SJSA1 (cell line): ENCODE measurements at regions not wholly inside any gene's neighbourhood (a gene's known extent, or its start where the extent isn't known, plus 50 kb on each side); places are given as distances from the start of the nearest gene placed in this dataset.
A peak's percentile ranks its signal among the peaks of the same experiment; 100 is the strongest.
"Not testable (repeated sequence)": the region's sequence is repeated elsewhere in the genome, so short reads cannot be mapped to it uniquely, and the experiment has no call there.

ENCODE experiments used
- DNase-seq, 2 experiments: peaks; one replicate each; pipeline ENCODE4 v3.0.0-alpha.2; 2015 to 2020; ENCODE audit warnings: low spot score in 2 of 2, low read depth in 1 of 2
- H3K27ac ChIP-seq: fragments of 250-450 bp; sonication (Bioruptor Pico); 2 replicates; pipeline ENCODE4 v1.5.1; 2020; ENCODE audit warnings: mild to moderate bottlenecking, moderate library complexity
- H3K27me3 ChIP-seq: fragments of 250-450 bp; sonication (Bioruptor Pico); replicated peaks from 2 replicates; pipeline ENCODE4 v1.5.1; 2020; ENCODE audit warnings: mild to moderate bottlenecking, moderate library complexity
- H3K36me3 ChIP-seq: fragments of 250-450 bp; sonication (Bioruptor Pico); 2 replicates; pipeline ENCODE4 v1.5.1; 2020; ENCODE audit warnings: mild to moderate bottlenecking
- H3K4me1 ChIP-seq: fragments of 250-450 bp; sonication (Bioruptor Pico); replicated peaks from 2 replicates; pipeline ENCODE4 v1.6.1; 2021; ENCODE audit warnings: mild to moderate bottlenecking
- H3K4me3 ChIP-seq: fragments of 250-450 bp; sonication (Bioruptor Pico); 2 replicates; pipeline ENCODE4 v1.5.1; 2020; ENCODE audit warnings: mild to moderate bottlenecking
- H3K9me3 ChIP-seq: fragments of 250-450 bp; sonication (Bioruptor Pico); replicated peaks from 2 replicates; pipeline ENCODE4 v1.5.1; 2020; ENCODE audit warnings: mild to moderate bottlenecking

GRCh38 chr3:140863580-140864009 lies 78.0 kb upstream of the SLC25A36 start:
- Histone ChIP-seq H3K27me3 (no peaks in the 10 kb centered on the region; the same call in 1 of the 2 replicates), H3K27ac (no peak overlapping the region), H3K9me3 (no peaks in the 10 kb centered on the region), H3K36me3 (no peaks in the 10 kb centered on the region), H3K4me3 (no peak overlapping the region), H3K4me1 (no peaks in the 10 kb centered on the region)
- DNase-seq, result peak; percentile 20 to 51

GRCh38 chr3:140870351-140870750 lies 71.3 kb upstream of the SLC25A36 start:
- Histone ChIP-seq H3K9me3 (no peaks in the 10 kb centered on the region), H3K27me3 (no peaks in the 10 kb centered on the region), H3K36me3 (no peaks in the 10 kb centered on the region), H3K4me3 (no peak overlapping the region), H3K27ac (no peak overlapping the region), H3K4me1 (no peaks in the 10 kb centered on the region)
- DNase-seq, result no peak

- DNase-seq, result no peak
- Histone ChIP-seq H3K27me3 (no peaks in the 10 kb centered on the region), H3K36me3 (no peaks in the 10 kb centered on the region), H3K4me3 (no peak overlapping the region), H3K27ac (no peak overlapping the region), H3K9me3 (no peaks in the 10 kb centered on the region), H3K4me1 (no peaks in the 10 kb centered on the region)
Measured at GRCh38 chr3:140871022-140871421, 70.6 kb upstream of the SLC25A36 start.

- H3K27ac ChIP-seq, H3K4me3 ChIP-seq, H3K27me3 ChIP-seq, H3K4me1 ChIP-seq, H3K36me3 ChIP-seq, H3K9me3 ChIP-seq, DNase-seq: not testable (repeated sequence)
Measured at GRCh38 chr3:140872165-140872564, 69.5 kb upstream of the SLC25A36 start.

DNA sequence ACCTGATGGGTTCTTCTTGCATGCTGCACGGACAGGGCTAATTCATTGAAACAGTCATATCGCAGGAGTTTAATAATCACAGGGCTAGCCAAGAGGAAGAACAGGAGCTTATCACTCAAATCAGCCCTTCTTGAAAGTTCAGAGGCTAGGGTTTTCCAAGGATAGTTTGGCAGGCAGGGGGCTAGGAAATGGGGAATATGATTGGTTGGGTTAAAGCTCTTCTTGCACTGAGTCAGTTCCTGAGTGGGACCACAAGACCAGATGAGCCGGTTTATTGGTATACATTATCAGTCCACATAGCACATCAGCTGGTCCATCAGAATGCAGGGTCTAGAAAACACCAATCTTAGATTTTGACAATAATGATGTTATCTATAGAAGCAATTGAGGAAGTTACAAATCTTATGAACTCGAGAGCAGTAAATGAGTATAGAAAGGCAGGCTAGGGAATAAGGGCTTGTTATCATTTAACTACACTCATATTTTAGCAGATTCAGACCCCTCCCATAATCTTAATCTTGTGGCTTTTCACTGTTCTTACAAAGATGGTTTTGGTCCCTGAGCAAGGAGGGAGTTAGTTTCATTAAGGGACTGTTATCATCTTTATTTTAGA lies 58.1 kb upstream of the SLC25A36 start:
- H3K27ac ChIP-seq, result no peak overlapping the region
- H3K9me3 ChIP-seq, result no peaks in the 10 kb centered on the region
- no peaks in the 10 kb centered on the region for H3K36me3 ChIP-seq
- H3K4me3 ChIP-seq, result no peak overlapping the region
- DNase-seq, result no peak
- no peaks in the 10 kb centered on the region for H3K27me3 ChIP-seq
- no peaks in the 10 kb centered on the region for H3K4me1 ChIP-seq

- not testable (repeated sequence) for H3K27ac ChIP-seq, DNase-seq, H3K27me3 ChIP-seq, H3K36me3 ChIP-seq, H3K4me1 ChIP-seq, H3K9me3 ChIP-seq, H3K4me3 ChIP-seq
Measured at GRCh38 chr3:140885697-140886096, 55.9 kb upstream of the SLC25A36 start.
